IPS-18c (cell line): ENCODE measurements at regions not wholly inside any gene's neighbourhood (a gene's known extent, or its start where the extent isn't known, plus 50 kb on each side); places are given as distances from the start of the nearest gene placed in this dataset.
"Not testable (repeated sequence)": the region's sequence is repeated elsewhere in the genome, so short reads cannot be mapped to it uniquely, and the experiment has no call there.

ENCODE experiments used
- H3K4me3 ChIP-seq: 2 replicates; pipeline ENCODE4 v1.7.0; 2013; ENCODE audit warnings: low read depth, mild to moderate bottlenecking, low read length, moderate library complexity; ENCODE audit not compliant: insufficient read depth
- H3K9me3 ChIP-seq: one replicate; pipeline ENCODE4 v1.6.1; 2013; ENCODE audit warnings: mild to moderate bottlenecking, low read length, moderate library complexity; ENCODE audit not compliant: control insufficient read depth, insufficient read depth

- H3K4me3 ChIP-seq: no peak overlapping the region
These were observed 170.3 kb downstream of the HHIPL2 start for GRCh38 chr1:222377428-222378088.

GRCh38 chr1:222376791-222377190, 171.1 kb downstream of the HHIPL2 start:
- not testable (repeated sequence) for H3K4me3 ChIP-seq, H3K9me3 ChIP-seq

More at GRCh38 chr1:222377428-222378088, 170.3 kb downstream of the HHIPL2 start:
- H3K9me3 ChIP-seq: no peaks in the 10 kb centered on the region

- Histone ChIP-seq H3K4me3 (no peak overlapping the region), H3K9me3 (no peaks in the 10 kb centered on the region)
These were observed 172.2 kb downstream of the HHIPL2 start for GRCh38 chr1:222375701-222376100.

GRCh38 chr1:222373831-222374602, 173.9 kb downstream of the HHIPL2 start:
- no peak overlapping the region for H3K4me3 ChIP-seq
- no peaks in the 10 kb centered on the region for H3K9me3 ChIP-seq

GRCh38 chr1:222373216-222373615, 174.7 kb downstream of the HHIPL2 start:
- Histone ChIP-seq H3K4me3 (no peak overlapping the region), H3K9me3 (no peaks in the 10 kb centered on the region)

- no peak overlapping the region for H3K4me3 ChIP-seq
- H3K9me3 ChIP-seq: no peaks in the 10 kb centered on the region
These were observed 175.7 kb downstream of the HHIPL2 start for GRCh38 chr1:222372221-222372620.

GRCh38 chr1:222370913-222371675, 176.8 kb downstream of the HHIPL2 start:
- H3K4me3 ChIP-seq: no peak overlapping the region
- H3K9me3 ChIP-seq: no peaks in the 10 kb centered on the region

- H3K4me3 ChIP-seq: no peak overlapping the region
- H3K9me3 ChIP-seq: no peaks in the 10 kb centered on the region
These were observed 177.6 kb downstream of the HHIPL2 start for GRCh38 chr1:222370081-222370912.

- no peaks in the 10 kb centered on the region for H3K9me3 ChIP-seq
These were observed 178.8 kb downstream of the HHIPL2 start for GRCh38 chr1:222369148-222369547.

GRCh38 chr1:222358100-222358499, 189.8 kb downstream of the HHIPL2 start:
- Histone ChIP-seq H3K9me3 (no peaks in the 10 kb centered on the region), H3K4me3 (no peak overlapping the region)

More at GRCh38 chr1:222369148-222369547, 178.8 kb downstream of the HHIPL2 start:
- no peak overlapping the region for H3K4me3 ChIP-seq

- H3K4me3 ChIP-seq: no peak overlapping the region
These were observed 190.7 kb downstream of the HHIPL2 start for GRCh38 chr1:222357252-222357651.

GRCh38 chr1:222347627-222348026, 200.3 kb downstream of the HHIPL2 start:
- Histone ChIP-seq H3K4me3 (no peak overlapping the region), H3K9me3 (no peaks in the 10 kb centered on the region)

More at GRCh38 chr1:222357252-222357651, 190.7 kb downstream of the HHIPL2 start:
- H3K9me3 ChIP-seq: no peaks in the 10 kb centered on the region

- no peak overlapping the region for H3K4me3 ChIP-seq
These were observed 200.9 kb downstream of the HHIPL2 start for GRCh38 chr1:222346955-222347354.

GRCh38 chr1:222339376-222339947, 208.4 kb downstream of the HHIPL2 start:
- Histone ChIP-seq H3K4me3 (no peak overlapping the region), H3K9me3 (no peaks in the 10 kb centered on the region)

More at GRCh38 chr1:222346955-222347354, 200.9 kb downstream of the HHIPL2 start:
- H3K9me3 ChIP-seq: no peaks in the 10 kb centered on the region

GRCh38 chr1:222335586-222335985, 212.3 kb downstream of the HHIPL2 start:
- H3K4me3 ChIP-seq: no peak overlapping the region
- H3K9me3 ChIP-seq: peaks cover 2% of the 10 kb centered on the region

- Histone ChIP-seq H3K9me3 (peaks cover 2% of the 10 kb centered on the region), H3K4me3 (no peak overlapping the region)
These were observed 213.8 kb downstream of the HHIPL2 start for GRCh38 chr1:222334026-222334680.
